ENCODE measurements at regions not wholly inside any gene's neighbourhood (a gene's known extent, or its start where the extent isn't known, plus 50 kb on each side); places are given as distances from the start of the nearest gene placed in this dataset.

DNA sequence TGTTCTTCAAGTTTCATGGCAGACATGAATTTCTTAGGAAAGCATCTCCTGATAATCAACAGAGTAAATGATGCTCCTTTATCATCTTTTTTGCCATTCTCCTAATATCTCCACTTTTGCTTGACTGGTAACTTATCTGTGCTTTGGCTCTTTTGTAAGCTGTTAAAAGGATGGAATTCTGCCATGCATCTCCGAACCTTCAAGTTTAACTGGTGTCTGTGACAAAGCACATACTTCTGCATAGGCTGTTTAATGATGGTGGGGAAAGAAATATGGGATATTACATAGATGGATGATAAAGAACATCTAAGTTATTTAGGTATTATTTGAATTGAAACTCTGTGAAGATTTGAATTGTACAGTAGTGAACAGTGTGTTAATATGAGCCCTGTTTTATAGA, 866.9 kb upstream of the SLITRK1 start:
- TF ChIP-seq, protein P1, sequence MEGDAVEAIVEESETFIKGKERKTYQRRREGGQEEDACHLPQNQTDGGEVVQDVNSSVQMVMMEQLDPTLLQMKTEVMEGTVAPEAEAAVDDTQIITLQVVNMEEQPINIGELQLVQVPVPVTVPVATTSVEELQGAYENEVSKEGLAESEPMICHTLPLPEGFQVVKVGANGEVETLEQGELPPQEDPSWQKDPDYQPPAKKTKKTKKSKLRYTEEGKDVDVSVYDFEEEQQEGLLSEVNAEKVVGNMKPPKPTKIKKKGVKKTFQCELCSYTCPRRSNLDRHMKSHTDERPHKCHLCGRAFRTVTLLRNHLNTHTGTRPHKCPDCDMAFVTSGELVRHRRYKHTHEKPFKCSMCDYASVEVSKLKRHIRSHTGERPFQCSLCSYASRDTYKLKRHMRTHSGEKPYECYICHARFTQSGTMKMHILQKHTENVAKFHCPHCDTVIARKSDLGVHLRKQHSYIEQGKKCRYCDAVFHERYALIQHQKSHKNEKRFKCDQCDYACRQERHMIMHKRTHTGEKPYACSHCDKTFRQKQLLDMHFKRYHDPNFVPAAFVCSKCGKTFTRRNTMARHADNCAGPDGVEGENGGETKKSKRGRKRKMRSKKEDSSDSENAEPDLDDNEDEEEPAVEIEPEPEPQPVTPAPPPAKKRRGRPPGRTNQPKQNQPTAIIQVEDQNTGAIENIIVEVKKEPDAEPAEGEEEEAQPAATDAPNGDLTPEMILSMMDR (IDR thresholded peaks at IDR 0.05 in 8 of 11, conservative IDR thresholded peaks at IDR 0.05 in 3 of 11), result no peak
- TF ChIP-seq POLR2AphosphoS5 (IDR thresholded peaks at IDR 0.05) (no peak), POLR2A (IDR thresholded peaks at IDR 0.05) (no peak)
